Coronary artery (tissue), 2 donors: ENCODE measurements at regions not wholly inside any gene's neighbourhood (a gene's known extent, or its start where the extent isn't known, plus 50 kb on each side); places are given as distances from the start of the nearest gene placed in this dataset.
A peak's percentile ranks its signal among the peaks of the same experiment; 100 is the strongest.
"Not testable (repeated sequence)": the region's sequence is repeated elsewhere in the genome, so short reads cannot be mapped to it uniquely, and the experiment has no call there.

Experiments
- DNase-seq: peaks from one replicate; pipeline ENCODE4 v3.0.0-alpha.2; 2017; ENCODE audit warnings: low spot score
- H3K27ac ChIP-seq, 2 donors: fragments of 200-600 bp; sonication (generic); one replicate each; pipeline ENCODE4 v1.5.1; 2016 to 2019
- H3K4me3 ChIP-seq: fragments of 200-600 bp; sonication (generic); 2 replicates; pipeline ENCODE4 v1.5.1; 2016; ENCODE audit warnings: mild to moderate bottlenecking, moderate library complexity

- H3K27ac ChIP-seq: peak overlapping the region; percentile 60 to 81
- not testable (repeated sequence) for DNase-seq
These were observed 134.5 kb downstream of the NPIPB11 start for GRCh38 chr16:29271721-29272675.

DNA sequence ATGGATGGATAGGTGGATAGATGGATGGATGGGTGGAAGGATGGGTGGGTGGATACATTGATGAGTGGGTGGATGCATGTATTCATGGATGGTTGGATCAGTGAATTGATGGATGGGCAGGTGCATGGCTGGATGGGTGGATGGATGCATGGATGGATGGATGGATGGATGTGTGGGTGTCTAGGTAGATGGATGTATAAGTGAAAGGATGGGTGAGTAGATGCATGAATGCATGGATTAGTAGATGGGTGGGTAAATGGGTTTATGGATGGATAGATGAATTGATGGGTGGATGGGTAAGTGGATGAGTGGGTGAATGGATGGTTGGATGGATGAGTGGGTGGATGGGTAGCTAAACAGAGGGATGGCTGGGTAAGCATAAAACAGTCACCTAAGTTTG is 135.6 kb downstream of the NPIPB11 start:
- H3K4me3 ChIP-seq, H3K27ac ChIP-seq, DNase-seq: not testable (repeated sequence)

More at GRCh38 chr16:29271721-29272675, 134.5 kb downstream of the NPIPB11 start:
- H3K4me3 ChIP-seq: not testable (repeated sequence)

DNA sequence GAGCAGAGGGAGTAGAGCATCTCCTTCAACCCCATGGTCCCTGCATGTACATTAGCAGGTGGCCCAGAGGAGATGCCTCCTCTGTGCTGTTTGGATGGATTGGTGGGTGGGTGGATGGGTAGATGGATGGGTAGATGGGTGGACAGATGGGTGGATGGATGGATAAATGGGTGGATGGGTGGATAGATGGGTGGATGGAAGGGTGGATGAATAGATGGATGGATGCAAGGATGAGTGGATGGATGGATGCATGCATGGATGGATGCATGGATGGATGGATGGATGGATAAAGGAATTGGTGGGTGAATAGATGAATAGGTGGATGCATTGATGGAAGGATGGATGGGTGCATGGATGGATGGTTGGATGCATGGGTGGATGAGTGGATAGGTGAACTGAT is 136.5 kb downstream of the NPIPB11 start:
- H3K4me3 ChIP-seq, DNase-seq, H3K27ac ChIP-seq: not testable (repeated sequence)

- H3K4me3 ChIP-seq, DNase-seq: not testable (repeated sequence)
- peak overlapping the region in 1 of 2 donors; percentile 70 for H3K27ac ChIP-seq
These were observed 137.2 kb downstream of the NPIPB11 start for GRCh38 chr16:29269192-29269811.

DNA sequence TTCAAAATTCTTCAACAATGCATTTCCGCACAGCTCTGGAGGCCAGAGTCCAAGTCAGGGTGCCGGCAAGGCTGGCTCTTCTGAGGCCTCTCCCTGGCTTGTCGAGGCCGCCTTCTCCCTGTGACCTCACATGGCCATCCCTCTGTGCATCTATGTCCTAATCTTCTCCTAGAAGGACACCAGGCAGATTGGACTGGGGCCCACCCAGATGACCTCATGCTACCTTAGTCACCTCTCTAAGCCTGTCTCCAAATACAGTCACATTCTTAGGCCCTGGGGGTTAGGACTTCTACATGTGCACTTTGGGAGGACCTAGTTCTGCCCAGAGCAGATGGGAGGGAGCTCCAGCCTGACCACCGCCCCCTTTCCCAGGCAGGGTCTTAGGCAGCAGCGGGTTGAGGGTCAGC is 137.7 kb downstream of the NPIPB11 start:
- not testable (repeated sequence) for H3K4me3 ChIP-seq, DNase-seq
- peak overlapping the region in 1 of 2 donors; percentile 70 for H3K27ac ChIP-seq

GRCh38 chr16:29268348-29268747 is 138.2 kb downstream of the NPIPB11 start:
- DNase-seq, H3K4me3 ChIP-seq: not testable (repeated sequence)
- H3K27ac ChIP-seq: peak overlapping the region in 1 of 2 donors; percentile 70

- H3K4me3 ChIP-seq, DNase-seq, H3K27ac ChIP-seq: not testable (repeated sequence)
These were observed 138.6 kb downstream of the NPIPB11 start for GRCh38 chr16:29267891-29268290.

GRCh38 chr16:29267055-29267619 is 139.4 kb downstream of the NPIPB11 start:
- DNase-seq: peak; percentile 71
- not testable (repeated sequence) for H3K4me3 ChIP-seq
- H3K27ac ChIP-seq: peak overlapping the region in 1 of 2 donors; percentile 37

GRCh38 chr16:29266612-29267011 is 139.9 kb downstream of the NPIPB11 start:
- not testable (repeated sequence) for H3K4me3 ChIP-seq
- H3K27ac ChIP-seq: peak overlapping the region in 1 of 2 donors; percentile 37
- DNase-seq: peak; percentile 70

- peak; percentile 97 for DNase-seq
- H3K4me3 ChIP-seq: not testable (repeated sequence)
- H3K27ac ChIP-seq: peak overlapping the region; percentile 69 to 82
These were observed 141.2 kb downstream of the NPIPB11 start for GRCh38 chr16:29265255-29265853.

DNA sequence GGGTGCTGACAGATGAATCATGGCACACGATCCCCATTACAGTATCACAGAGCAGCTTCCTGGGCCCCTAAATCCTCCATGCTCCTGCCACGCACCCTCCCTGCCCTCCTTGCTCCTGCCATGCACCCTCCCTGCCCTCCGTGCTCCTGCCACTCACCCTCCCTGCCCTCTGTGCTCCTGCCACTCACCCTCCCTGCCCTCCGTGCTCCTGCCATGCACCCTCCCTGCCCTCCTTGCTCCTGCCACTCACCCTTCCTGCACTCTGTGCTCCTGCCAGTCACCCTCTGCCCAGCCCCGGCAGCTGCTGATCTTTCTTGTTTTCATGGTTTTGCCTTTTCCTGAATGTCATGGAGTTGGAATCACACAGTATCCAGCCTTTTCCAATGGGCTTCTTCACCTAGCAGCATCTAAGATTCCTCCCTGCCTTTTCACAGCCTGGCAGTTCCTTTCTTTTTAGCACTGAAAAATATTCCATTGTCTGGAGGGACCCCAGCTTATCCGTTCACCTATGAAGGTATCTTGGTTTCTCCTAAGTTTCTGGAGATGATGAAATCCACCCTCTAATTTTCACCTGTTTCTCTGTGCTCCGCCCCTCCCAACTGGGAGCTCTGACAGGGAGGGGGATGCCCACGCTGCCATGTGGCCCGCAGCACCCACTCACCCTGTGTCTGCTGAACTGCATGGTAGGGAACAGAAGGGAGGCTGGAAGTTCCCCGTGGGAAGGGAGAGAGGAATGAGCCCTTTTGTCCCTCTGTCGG is 142.3 kb downstream of the NPIPB11 start:
- peak overlapping the region; percentile 69 to 82 for H3K27ac ChIP-seq
- DNase-seq: peak; percentile 43
- not testable (repeated sequence) for H3K4me3 ChIP-seq

DNA sequence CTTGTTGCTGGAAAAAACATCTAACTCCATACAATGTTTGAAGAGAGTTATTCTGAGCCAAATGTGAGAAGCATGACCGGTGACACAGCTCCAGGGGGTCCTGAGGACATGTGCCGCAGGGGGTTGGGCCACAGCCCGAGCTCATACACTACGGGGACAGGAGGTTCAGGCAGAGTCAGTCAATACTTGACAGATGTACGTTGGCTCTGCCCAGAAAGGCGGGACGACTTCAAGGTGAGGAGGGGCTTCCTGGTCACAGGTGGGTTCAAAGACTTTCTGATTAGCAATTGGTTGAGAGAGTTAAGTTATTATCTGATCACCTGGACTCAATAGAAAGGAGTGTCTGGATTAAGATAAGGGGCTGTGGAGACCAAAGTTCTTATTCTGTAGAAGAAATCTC is 143.8 kb downstream of the NPIPB11 start:
- H3K27ac ChIP-seq: peak overlapping the region; percentile 20 to 85
- not testable (repeated sequence) for H3K4me3 ChIP-seq
- DNase-seq: peak; percentile 35

GRCh38 chr16:29261427-29262248 is 144.9 kb downstream of the NPIPB11 start:
- Histone ChIP-seq H3K4me3 (peak overlapping the region; percentile 56), H3K27ac (peak overlapping the region; percentile 72 to 85)
- DNase-seq: peak; percentile 76

GRCh38 chr16:29260683-29261426 is 145.7 kb downstream of the NPIPB11 start:
- DNase-seq: peak; percentile 53
- peak overlapping the region; percentile 72 to 85 for H3K27ac ChIP-seq

DNA sequence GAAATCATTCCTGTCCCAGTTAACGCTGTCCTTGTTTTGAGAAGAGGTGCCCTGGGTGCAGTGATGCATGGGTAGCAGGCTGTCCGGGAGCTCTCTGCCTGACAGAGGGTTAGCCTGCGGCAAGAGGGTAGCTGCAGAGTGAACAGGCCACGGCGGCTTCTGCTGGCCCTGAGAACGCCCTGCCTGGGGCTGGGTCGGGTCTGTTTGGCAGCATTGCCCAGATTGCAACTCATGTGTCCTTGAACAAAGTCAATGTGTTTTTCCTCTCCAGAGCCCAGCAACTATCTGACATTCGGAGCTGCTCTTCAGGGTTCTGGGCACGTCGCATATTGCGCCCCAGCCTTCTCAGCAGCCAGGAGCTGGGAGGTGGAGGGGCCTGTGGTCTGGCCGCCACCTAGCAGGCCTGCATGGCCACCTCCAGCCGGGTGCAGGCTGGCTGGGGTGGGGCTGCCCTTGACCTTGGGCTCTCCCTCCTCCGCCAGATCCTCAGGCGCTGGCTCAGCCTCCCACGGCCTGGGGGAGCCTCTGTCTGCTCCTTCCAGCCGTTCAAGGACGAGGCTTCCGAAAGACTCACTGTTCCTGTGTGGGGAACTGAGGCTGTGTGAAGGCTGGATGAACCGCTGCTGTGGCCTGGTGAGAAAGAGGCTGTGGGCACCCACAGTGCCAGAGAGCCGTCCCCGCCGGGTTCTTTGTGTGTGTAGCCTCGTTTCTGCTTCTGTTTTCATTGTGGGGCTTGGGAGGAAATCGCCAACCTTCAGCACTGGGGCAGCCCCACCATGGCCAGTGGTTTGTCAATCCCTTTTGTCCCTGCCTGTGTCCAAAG is 146.7 kb downstream of the NPIPB11 start:
- H3K27ac ChIP-seq: peak overlapping the region in 1 of 2 donors; percentile 85
- H3K4me3 ChIP-seq: not testable (repeated sequence)
- peak; percentile 69 for DNase-seq

More at GRCh38 chr16:29260683-29261426, 145.7 kb downstream of the NPIPB11 start:
- H3K4me3 ChIP-seq: peak overlapping the region; percentile 53
